Thyroid gland (tissue), 4 donors: ENCODE measurements at regions not wholly inside any gene's neighbourhood (a gene's known extent, or its start where the extent isn't known, plus 50 kb on each side); places are given as distances from the start of the nearest gene placed in this dataset.

Source experiments
- POLR2A ChIP-seq, 2 donors: fragments of 450-650 bp; IDR thresholded peaks; one replicate each; pipeline ENCODE4 v1.6.1; 2017; ENCODE audit warnings: antibody characterized with exemption in 2 of 2, mild to moderate bottlenecking in 2 of 2, moderate library complexity in 1 of 2
- TF ChIP-seq, protein P1 (sequence below), 6 experiments: fragments of 200-600 bp in 3 of 6; fragments of 450-650 bp in 3 of 6; sonication (generic) in 3 of 6; IDR thresholded peaks; one replicate each; pipeline ENCODE4 v1.5.1; 2016 to 2019; ENCODE audit warnings: antibody characterized with exemption in 6 of 6, mild to moderate bottlenecking in 2 of 6, inconsistent platforms in 1 of 6, moderate library complexity in 1 of 6

DNA sequence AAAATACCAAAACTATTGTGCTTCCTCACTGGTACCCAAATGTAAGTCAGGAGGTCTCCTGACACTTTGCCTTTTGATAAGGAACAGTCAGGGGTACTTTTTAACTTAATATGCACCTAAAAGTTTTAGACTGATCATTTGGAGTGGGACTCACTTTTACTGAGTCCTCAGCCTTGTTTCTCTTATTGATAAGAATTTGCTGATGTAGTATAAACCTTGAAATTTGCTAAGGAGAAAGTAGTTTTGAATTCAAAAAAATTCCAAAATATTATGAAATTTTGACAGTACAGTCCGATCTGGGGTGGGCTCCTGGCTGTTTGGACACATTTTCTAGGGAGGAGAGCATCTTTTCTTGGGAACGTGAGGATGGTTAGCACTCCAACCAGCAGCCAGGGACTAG lies 91.4 kb upstream of the GATB start:
- TF ChIP-seq, protein P1, sequence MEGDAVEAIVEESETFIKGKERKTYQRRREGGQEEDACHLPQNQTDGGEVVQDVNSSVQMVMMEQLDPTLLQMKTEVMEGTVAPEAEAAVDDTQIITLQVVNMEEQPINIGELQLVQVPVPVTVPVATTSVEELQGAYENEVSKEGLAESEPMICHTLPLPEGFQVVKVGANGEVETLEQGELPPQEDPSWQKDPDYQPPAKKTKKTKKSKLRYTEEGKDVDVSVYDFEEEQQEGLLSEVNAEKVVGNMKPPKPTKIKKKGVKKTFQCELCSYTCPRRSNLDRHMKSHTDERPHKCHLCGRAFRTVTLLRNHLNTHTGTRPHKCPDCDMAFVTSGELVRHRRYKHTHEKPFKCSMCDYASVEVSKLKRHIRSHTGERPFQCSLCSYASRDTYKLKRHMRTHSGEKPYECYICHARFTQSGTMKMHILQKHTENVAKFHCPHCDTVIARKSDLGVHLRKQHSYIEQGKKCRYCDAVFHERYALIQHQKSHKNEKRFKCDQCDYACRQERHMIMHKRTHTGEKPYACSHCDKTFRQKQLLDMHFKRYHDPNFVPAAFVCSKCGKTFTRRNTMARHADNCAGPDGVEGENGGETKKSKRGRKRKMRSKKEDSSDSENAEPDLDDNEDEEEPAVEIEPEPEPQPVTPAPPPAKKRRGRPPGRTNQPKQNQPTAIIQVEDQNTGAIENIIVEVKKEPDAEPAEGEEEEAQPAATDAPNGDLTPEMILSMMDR (IDR thresholded peaks at IDR 0.05), result no peak
- no peak for TF ChIP-seq POLR2A (IDR thresholded peaks at IDR 0.05)
